ENCODE measurements at regions not wholly inside any gene's neighbourhood (a gene's known extent, or its start where the extent isn't known, plus 50 kb on each side); places are given as distances from the start of the nearest gene placed in this dataset.

- TF ChIP-seq CTCF (IDR thresholded peaks at IDR 0.05; ENCODE audit: extremely low read depth in 1 of 2, insufficient read depth in 1 of 2, low read depth in 1 of 2, low read length in 2 of 2) (no peak), GATA2 (IDR thresholded peaks at IDR 0.05; ENCODE audit: insufficient read depth, insufficient read length, low read depth, low read length) (no peak), POLR2A (IDR thresholded peaks at IDR 0.05; ENCODE audit: low read depth, low read length) (no peak), EZH2 (IDR thresholded peaks at IDR 0.05; ENCODE audit: borderline replicate concordance, low read depth, low read length, severe bottlenecking) (no peak), POLR2AphosphoS5 (IDR thresholded peaks at IDR 0.05; ENCODE audit: insufficient read depth, low read depth, low read length) (no peak), JUN (IDR thresholded peaks at IDR 0.05; ENCODE audit: borderline replicate concordance, insufficient read depth, insufficient read length, low read depth) (no peak), MYC (IDR thresholded peaks at IDR 0.05; ENCODE audit: low read depth, low read length) (no peak), MAX (IDR thresholded peaks at IDR 0.05; ENCODE audit: insufficient read depth, insufficient read length) (no peak)
Measured at GRCh38 chr1:228546541-228547463, 59.6 kb downstream of the RNF187 start.
